Dermis microvascular lymphatic vessel endothelial cell (primary cell): ENCODE measurements at regions not wholly inside any gene's neighbourhood (a gene's known extent, or its start where the extent isn't known, plus 50 kb on each side); places are given as distances from the start of the nearest gene placed in this dataset.
"Not testable (repeated sequence)": the region's sequence is repeated elsewhere in the genome, so short reads cannot be mapped to it uniquely, and the experiment has no call there.

Experiments
- DNase-seq, 2 donors: peaks; one replicate each; pipeline versions ENCODE4 v3.0.0 to v3.0.0-alpha.2; 2010; ENCODE audit warnings: low read depth in 2 of 2

GRCh38 chr17:445839-446238, 93.2 kb upstream of the RPH3AL start, which contains the start of gene RFLNB:
Gene RFLNB (minus strand): TSS chr17:445939.
- DNase-seq, result not testable (repeated sequence)

GRCh38 chr17:444879-445454, 92.4 kb upstream of the RPH3AL start:
- no peak for DNase-seq

GRCh38 chr17:443109-443508, 90.5 kb upstream of the RPH3AL start:
- no peak for DNase-seq

- no peak for DNase-seq
Measured at GRCh38 chr17:441155-441950, 88.7 kb upstream of the RPH3AL start.

- no peak for DNase-seq
Measured at GRCh38 chr17:438191-438590, 85.6 kb upstream of the RPH3AL start.

- no peak for DNase-seq
Measured at GRCh38 chr17:437545-437944, 84.9 kb upstream of the RPH3AL start.

GRCh38 chr17:436571-436970, 84.0 kb upstream of the RPH3AL start:
- DNase-seq, result no peak

- not testable (repeated sequence) for DNase-seq
Measured at GRCh38 chr17:432471-432870, 79.9 kb upstream of the RPH3AL start.

GRCh38 chr17:431494-431893, 78.9 kb upstream of the RPH3AL start:
- no peak for DNase-seq

- DNase-seq, result no peak
Measured at GRCh38 chr17:429589-429988, 77.0 kb upstream of the RPH3AL start.

GRCh38 chr17:428414-428813, 75.8 kb upstream of the RPH3AL start:
- no peak for DNase-seq

- no peak for DNase-seq
Measured at GRCh38 chr17:427891-428290, 75.3 kb upstream of the RPH3AL start.

GRCh38 chr17:427327-427726, 74.7 kb upstream of the RPH3AL start:
- DNase-seq, result no peak

- DNase-seq, result no peak
Measured at GRCh38 chr17:422196-422930, 69.8 kb upstream of the RPH3AL start.

GRCh38 chr17:420479-421175, 68.0 kb upstream of the RPH3AL start:
- no peak for DNase-seq

GRCh38 chr17:419073-419735, 66.6 kb upstream of the RPH3AL start:
- no peak for DNase-seq

- no peak for DNase-seq
Measured at GRCh38 chr17:418421-418751, 65.8 kb upstream of the RPH3AL start.

GRCh38 chr17:417691-418420, 65.2 kb upstream of the RPH3AL start:
- DNase-seq, result no peak

GRCh38 chr17:416293-417206, 63.9 kb upstream of the RPH3AL start:
- DNase-seq, result no peak
